SU-DHL-6 (cell line): ENCODE measurements at regions not wholly inside any gene's neighbourhood (a gene's known extent, or its start where the extent isn't known, plus 50 kb on each side); places are given as distances from the start of the nearest gene placed in this dataset.

ENCODE experiments used
- CTCF ChIP-seq: fragments of 200-600 bp; sonication (generic); IDR thresholded peaks from one replicate; pipeline ENCODE4 v1.5.1; 2017; ENCODE audit warnings: antibody characterized with exemption, mild to moderate bottlenecking, low read length, moderate library complexity; ENCODE audit not compliant: insufficient read depth, poor library complexity, severe bottlenecking
- EZH2phosphoT487 ChIP-seq: fragments of 200-600 bp; sonication (generic), shearing (Covaris generic); conservative IDR thresholded peaks from 2 replicates; pipeline ENCODE4 v1.6.1; 2018; ENCODE audit warnings: mild to moderate bottlenecking, antibody characterized with exemption, low read length, moderate library complexity, mixed read lengths

GRCh38 chr3:117657278-117657677 is 947.7 kb downstream of the TUSC7 start:
- TF ChIP-seq CTCF (no peak), EZH2phosphoT487 (no peak)
